Osteoblast (primary cell): ENCODE measurements at regions not wholly inside any gene's neighbourhood (a gene's known extent, or its start where the extent isn't known, plus 50 kb on each side); places are given as distances from the start of the nearest gene placed in this dataset.

Experiments used
- DNase-seq: peaks from one replicate; pipeline ENCODE4 v3.0.0; 2011; ENCODE audit warnings: low spot score, mixed read lengths; ENCODE audit not compliant: insufficient read length; ENCODE audit errors: missing footprints
- H2AFZ ChIP-seq: 2 replicates; pipeline ENCODE4 v1.6.0; 2011; ENCODE audit warnings: mild to moderate bottlenecking, low read length
- H3K27ac ChIP-seq: 2 replicates; pipeline ENCODE4 v1.5.1; 2011; ENCODE audit warnings: mild to moderate bottlenecking, low read depth, low read length, moderate library complexity
- H3K27me3 ChIP-seq: 2 replicates; pipeline ENCODE4 v1.6.0; 2012; ENCODE audit warnings: mild to moderate bottlenecking, control low read depth, inconsistent platforms, low read length, moderate library complexity; ENCODE audit not compliant: insufficient read depth
- H3K36me3 ChIP-seq: 2 replicates; pipeline ENCODE4 v1.5.1; 2011; ENCODE audit warnings: mild to moderate bottlenecking, low read length, control low read depth, moderate library complexity; ENCODE audit not compliant: insufficient read depth
- H3K4me1 ChIP-seq: 2 replicates; pipeline ENCODE4 v1.5.1; 2011; ENCODE audit warnings: mild to moderate bottlenecking, low read length, control low read depth, moderate library complexity; ENCODE audit not compliant: insufficient read depth
- H3K4me2 ChIP-seq: 2 replicates; pipeline ENCODE4 v1.6.0; 2011; ENCODE audit warnings: mild to moderate bottlenecking, low read length; ENCODE audit not compliant: insufficient read depth
- H3K4me3 ChIP-seq: fragments of 200-600 bp; sonication (generic); 3 replicates; pipeline ENCODE4 v1.5.1; 2012; ENCODE audit warnings: mild to moderate bottlenecking, low read length, inconsistent platforms; ENCODE audit not compliant: insufficient read depth
- H3K79me2 ChIP-seq: 2 replicates; pipeline ENCODE4 v1.6.0; 2012; ENCODE audit warnings: mild to moderate bottlenecking, low read length, control low read depth, inconsistent platforms; ENCODE audit not compliant: insufficient read depth
- H3K9me3 ChIP-seq: 2 replicates; pipeline ENCODE4 v1.5.1; 2011; ENCODE audit warnings: low read depth, low read length, control low read depth
- H4K20me1 ChIP-seq: 2 replicates; pipeline ENCODE4 v1.6.0; 2012; ENCODE audit warnings: mild to moderate bottlenecking, low read length, control low read depth; ENCODE audit not compliant: insufficient read depth
- TF ChIP-seq, protein P1 (sequence below): IDR thresholded peaks from 2 replicates; pipeline ENCODE4 v1.5.1; 2011; ENCODE audit warnings: mild to moderate bottlenecking, low read depth, low read length, moderate library complexity; ENCODE audit errors: extremely low read depth

DNA sequence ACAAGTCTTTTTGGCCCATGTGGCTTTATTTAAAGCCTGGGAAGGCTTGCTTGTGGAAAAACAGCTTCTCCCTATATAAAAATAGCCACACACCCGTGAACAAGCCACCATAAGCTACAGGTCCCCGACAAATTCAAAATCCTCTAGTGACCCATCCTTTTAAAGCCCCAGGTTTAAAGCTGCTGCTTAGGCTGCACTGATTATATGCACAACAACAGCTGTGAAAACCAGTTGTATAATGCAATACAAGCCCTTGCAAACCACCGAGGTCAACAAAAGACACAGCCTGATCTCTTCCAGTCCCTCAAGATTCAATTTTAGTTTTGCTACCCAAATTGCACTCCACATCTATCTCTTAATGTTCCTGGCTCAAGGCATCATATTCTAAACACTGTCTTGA lies 186.0 kb upstream of the WDFY3 start:
- H3K27ac ChIP-seq, result no peak overlapping the region
- H3K9me3 ChIP-seq, result no peaks in the 10 kb centered on the region
- H3K4me2 ChIP-seq, result no peak overlapping the region
- H3K36me3 ChIP-seq, result no peaks in the 10 kb centered on the region
- no peaks in the 10 kb centered on the region for H3K79me2 ChIP-seq
- no peaks in the 10 kb centered on the region for H3K4me1 ChIP-seq
- H3K27me3 ChIP-seq, result no peaks in the 10 kb centered on the region
- no peak overlapping the region for H3K4me3 ChIP-seq
- H2AFZ ChIP-seq, result no peak overlapping the region
- no peaks in the 10 kb centered on the region for H4K20me1 ChIP-seq
- DNase-seq, result no peak
- TF ChIP-seq, protein P1, sequence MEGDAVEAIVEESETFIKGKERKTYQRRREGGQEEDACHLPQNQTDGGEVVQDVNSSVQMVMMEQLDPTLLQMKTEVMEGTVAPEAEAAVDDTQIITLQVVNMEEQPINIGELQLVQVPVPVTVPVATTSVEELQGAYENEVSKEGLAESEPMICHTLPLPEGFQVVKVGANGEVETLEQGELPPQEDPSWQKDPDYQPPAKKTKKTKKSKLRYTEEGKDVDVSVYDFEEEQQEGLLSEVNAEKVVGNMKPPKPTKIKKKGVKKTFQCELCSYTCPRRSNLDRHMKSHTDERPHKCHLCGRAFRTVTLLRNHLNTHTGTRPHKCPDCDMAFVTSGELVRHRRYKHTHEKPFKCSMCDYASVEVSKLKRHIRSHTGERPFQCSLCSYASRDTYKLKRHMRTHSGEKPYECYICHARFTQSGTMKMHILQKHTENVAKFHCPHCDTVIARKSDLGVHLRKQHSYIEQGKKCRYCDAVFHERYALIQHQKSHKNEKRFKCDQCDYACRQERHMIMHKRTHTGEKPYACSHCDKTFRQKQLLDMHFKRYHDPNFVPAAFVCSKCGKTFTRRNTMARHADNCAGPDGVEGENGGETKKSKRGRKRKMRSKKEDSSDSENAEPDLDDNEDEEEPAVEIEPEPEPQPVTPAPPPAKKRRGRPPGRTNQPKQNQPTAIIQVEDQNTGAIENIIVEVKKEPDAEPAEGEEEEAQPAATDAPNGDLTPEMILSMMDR, result no peak

DNA sequence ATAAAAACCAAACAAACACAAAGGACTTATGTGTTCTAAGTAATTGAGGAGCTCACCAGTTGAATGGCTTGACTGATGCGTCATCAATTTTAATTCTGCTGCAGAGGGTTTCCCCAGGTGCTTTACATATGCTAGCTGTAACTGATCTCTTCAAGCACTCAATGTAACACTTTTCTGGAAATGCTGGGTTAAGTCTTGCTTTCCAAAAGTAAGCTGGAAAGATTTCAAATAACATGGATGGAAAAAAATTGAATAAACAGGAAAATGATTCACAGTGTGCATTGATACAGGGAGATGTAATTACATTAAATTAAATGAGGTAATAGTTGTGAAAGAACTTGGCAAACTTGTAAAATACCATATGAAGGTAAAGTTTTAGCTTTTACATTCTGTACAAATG lies 186.7 kb upstream of the WDFY3 start:
- H3K4me3 ChIP-seq, result no peak overlapping the region
- TF ChIP-seq, protein P1, result no peak
- no peaks in the 10 kb centered on the region for H4K20me1 ChIP-seq
- no peak overlapping the region for H3K4me2 ChIP-seq
- H3K36me3 ChIP-seq, result no peaks in the 10 kb centered on the region
- H3K79me2 ChIP-seq, result no peaks in the 10 kb centered on the region
- no peaks in the 10 kb centered on the region for H3K4me1 ChIP-seq
- no peaks in the 10 kb centered on the region for H3K27me3 ChIP-seq
- no peak for DNase-seq
- no peak overlapping the region for H3K27ac ChIP-seq
- H2AFZ ChIP-seq, result no peak overlapping the region
- H3K9me3 ChIP-seq, result no peaks in the 10 kb centered on the region

DNA sequence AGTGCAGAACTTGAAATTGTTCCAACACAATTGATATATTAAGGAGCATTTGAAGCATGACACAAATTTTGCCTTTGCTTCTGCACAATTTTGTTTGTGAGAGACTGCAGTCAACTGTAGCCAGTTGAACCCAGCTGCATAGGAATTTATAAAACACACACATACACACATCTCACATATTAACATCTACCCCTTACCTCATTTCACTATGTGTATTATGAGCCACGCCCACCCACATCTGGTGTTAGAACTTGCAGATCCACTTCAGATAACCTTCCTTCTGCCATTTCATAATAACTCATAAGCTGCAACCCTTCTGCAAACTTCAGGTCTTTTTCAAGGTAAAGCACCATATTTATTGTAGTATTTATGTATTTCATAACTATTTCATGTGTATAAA lies 188.1 kb upstream of the WDFY3 start:
- H3K4me3 ChIP-seq, result no peak overlapping the region
- no peak for DNase-seq
- H3K4me1 ChIP-seq, result no peaks in the 10 kb centered on the region
- H3K4me2 ChIP-seq, result no peak overlapping the region
- no peak overlapping the region for H2AFZ ChIP-seq
- TF ChIP-seq, protein P1, result no peak
- no peaks in the 10 kb centered on the region for H4K20me1 ChIP-seq
- H3K36me3 ChIP-seq, result no peaks in the 10 kb centered on the region
- H3K27ac ChIP-seq, result no peak overlapping the region
- no peaks in the 10 kb centered on the region for H3K79me2 ChIP-seq
- H3K9me3 ChIP-seq, result no peaks in the 10 kb centered on the region
- no peaks in the 10 kb centered on the region for H3K27me3 ChIP-seq

DNA sequence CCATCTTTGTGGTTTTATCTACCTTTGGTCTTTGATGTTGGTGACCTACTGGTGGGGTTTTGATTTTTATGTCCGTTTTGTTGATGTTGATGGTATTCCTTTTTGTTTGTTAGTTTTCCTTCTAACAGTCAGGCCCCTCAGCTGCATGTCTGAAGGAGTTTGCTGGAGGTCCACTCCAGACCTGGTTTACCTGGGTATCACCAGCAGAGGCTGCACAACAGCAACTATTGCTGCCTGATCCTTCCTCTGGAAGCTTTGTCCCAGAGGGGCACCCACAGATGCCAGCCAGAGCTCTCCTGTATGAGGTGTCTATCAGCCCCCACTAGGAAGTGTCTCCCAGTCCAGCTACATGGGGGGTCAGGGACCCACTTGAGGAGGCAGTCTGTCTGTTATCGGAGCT lies 199.3 kb upstream of the WDFY3 start:
- no peaks in the 10 kb centered on the region for H3K36me3 ChIP-seq
- no peak overlapping the region for H2AFZ ChIP-seq
- no peak overlapping the region for H3K4me3 ChIP-seq

More for the DNA sequence above, 199.3 kb upstream of the WDFY3 start:
- no peaks in the 10 kb centered on the region for H3K9me3 ChIP-seq
- no peaks in the 10 kb centered on the region for H4K20me1 ChIP-seq
- H3K4me1 ChIP-seq, result no peaks in the 10 kb centered on the region
- H3K27me3 ChIP-seq, result no peaks in the 10 kb centered on the region
- H3K4me2 ChIP-seq, result no peak overlapping the region
- TF ChIP-seq, protein P1, result no peak
- no peaks in the 10 kb centered on the region for H3K79me2 ChIP-seq
- H3K27ac ChIP-seq, result no peak overlapping the region
- DNase-seq, result no peak
